Activated CD4-positive, alpha-beta T cell treated with anti-CD3 and anti-CD28 coated beads, Interleukin-2, amount 50 U/mL, for 48 hours (primary cell): ENCODE measurements at regions not wholly inside any gene's neighbourhood (a gene's known extent, or its start where the extent isn't known, plus 50 kb on each side); places are given as distances from the start of the nearest gene placed in this dataset.
"Not testable (repeated sequence)": the region's sequence is repeated elsewhere in the genome, so short reads cannot be mapped to it uniquely, and the experiment has no call there.

Experiments used
- DNase-seq, 2 experiments: peaks; one replicate each; pipeline ENCODE4 v3.0.0-alpha.2; 2020

DNA sequence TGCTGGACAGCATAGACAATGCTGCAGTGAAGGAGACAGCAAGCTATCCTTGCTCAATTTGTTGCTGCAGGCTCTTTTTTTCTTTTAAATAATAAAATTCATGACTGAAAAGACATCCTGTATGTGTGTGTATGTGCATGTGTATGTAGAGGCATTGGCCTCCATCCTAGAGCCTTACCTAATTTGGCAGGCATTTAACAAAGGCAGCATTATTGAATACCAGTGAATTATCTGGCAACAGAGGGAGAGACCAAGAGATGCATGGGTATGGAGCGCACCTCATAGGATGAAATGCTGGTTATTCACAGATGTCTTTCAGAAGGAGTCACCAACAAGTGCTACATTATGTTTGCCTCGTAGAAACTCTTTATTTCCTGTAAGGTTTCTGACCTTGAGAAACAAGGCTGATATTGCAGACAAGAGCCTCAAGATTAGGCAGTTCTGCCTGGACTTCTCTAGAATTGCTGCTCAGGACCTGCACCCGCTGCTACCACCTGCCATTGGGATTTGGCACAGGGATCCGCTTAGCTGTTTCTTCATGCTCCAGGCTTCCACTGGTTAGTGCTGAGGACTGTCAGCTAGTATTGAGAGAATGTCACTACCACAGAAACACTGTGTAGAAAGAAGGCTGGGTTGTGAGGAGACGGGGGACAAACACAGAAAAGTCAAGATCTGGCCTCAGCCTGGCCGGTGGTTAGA, 247.7 kb upstream of the RFX3 start:
- no peak for DNase-seq

DNA sequence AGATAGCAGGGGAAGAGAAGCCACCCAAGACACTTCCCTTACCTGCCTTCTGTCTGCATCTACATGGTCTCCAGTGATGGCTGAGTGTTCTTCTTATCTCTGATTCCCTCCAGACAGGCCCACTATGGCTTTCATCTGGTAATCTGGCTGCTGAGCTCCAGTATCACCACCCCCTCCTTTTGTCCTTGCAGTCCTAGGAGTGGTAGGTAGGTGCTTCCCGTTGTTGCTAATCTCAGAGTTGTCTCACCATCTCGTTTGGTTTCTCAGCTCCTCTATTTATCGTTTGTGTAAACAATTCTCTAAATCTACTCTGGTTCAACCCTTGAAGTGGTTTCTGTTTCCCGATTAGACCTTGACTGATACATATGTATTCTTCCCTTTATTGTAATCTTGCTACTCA, 243.8 kb upstream of the RFX3 start:
- DNase-seq: no peak

DNA sequence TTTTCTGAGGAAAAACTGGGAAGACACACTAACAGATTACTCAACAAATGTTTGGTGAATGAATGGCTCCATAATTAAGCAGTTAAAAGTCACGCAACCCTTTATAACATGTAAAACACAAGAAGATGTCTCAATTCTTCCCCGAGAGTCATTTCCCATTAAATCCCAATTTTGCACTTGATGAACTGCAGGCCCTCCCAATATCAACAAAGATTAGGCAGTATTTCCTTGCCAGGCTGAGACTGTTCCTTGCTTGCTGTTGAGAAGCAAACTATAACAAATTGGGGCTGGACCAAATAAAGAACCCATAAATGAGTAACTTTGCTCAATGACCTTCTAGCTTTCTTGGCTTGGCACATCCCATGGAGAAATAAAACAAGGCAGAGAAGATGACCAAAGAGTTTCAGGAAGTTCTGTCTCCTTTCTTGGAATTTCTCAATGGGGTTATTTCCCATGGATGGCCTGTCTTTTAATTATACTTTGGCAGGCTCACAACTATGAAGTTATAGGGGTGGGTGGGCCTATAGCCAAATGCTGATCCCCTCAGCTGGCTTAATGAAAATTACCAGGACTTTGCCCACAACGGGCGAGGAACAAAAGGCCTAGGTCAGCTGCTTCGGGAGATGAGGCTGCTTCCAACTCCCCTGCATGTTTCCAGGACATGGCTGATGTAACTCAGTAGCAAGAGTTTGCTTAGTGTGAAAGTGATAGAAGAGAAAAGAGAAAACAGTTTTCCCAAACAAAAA, 243.1 kb upstream of the RFX3 start:
- no peak for DNase-seq

DNA sequence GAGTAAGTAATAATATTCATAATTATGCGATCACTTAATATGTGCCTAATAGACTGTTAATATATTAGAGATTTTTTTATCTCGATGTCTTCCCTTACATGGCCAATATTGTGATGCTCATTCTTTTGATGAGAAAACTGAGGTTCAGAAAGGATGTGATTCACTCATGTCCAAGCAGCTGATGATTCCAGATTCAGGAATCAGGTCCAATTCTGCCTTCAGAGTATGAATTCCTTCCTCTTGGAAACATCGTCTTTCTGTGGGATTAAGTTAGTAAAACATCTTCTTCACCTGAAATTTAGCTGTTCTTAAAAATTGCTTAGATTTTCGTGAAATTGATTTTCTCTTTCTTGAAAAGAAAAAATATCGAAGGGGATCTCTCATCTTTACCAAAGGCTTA, 242.5 kb upstream of the RFX3 start:
- DNase-seq: no peak

DNA sequence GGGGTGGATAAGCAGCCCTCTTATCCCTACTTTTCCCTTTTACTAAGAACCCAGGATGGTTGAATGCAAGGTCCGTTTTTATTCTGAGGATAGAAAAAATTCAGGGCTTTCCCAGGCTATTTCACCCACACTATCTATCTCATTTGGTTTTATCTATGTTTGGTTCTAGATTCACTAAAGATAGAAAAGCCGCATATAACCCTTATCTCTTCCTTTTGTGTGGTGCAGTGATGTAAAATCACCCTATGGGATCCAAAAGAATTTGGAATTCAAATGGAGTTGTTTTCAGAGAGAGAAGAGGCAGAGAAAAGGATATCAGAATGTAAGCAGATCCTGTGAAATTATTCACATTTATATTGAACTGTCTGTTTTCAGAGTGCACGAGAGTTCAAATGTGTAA, 236.3 kb upstream of the RFX3 start:
- DNase-seq: no peak

DNA sequence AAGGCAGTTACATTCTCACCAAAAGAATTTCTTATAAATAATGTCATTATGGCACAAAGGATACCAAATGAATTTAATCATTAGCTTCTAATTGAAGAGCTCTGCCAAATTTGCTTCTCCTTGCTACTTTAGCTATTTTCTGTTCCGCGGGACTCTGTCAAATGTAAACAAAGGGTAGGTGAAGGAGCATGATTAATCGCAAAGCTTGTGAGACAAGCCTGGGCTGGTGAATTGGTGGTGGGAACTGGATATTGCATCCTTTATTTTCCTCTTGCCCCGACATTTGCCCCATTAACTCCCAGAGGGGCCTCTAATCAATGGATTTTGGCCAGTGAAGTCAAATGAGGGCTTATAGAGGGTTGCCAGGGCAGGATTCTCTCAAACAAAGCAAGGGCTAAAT, 234.2 kb upstream of the RFX3 start:
- DNase-seq: no peak

DNA sequence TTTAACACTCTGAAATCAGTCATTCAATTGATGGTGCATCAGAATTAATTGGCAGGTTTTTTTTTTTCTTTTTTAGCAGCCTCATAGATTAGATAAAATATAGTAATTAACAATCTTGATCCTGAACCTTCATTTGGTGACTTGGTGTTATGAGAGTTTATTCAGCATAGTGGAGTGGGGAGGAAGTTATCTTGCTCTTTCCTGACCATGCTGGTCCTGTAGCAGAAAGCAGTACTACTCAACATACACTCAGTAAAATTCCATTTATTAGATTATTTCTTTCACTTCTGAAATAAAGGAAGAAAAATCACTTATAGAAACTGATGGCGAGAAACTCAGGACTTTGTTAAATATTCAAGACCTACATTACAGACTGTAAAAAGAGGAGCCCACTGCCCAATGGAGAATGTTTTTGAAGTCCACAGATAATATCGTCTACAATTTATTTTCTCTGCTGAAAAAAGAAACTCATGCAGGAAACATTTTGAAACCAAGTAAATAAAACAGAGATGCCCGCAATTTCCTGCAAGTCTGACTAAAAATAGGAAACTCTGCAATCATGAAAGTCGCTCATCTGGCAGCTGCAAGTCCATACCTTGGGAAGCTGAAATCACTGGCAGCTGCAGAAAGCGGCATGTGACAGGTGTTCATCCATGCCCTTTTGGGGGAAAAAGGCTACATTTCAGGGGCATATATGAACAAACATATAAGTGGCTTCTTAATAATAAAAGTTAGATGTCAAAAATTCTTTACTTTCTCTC, 233.2 kb upstream of the RFX3 start:
- DNase-seq: no peak

DNA sequence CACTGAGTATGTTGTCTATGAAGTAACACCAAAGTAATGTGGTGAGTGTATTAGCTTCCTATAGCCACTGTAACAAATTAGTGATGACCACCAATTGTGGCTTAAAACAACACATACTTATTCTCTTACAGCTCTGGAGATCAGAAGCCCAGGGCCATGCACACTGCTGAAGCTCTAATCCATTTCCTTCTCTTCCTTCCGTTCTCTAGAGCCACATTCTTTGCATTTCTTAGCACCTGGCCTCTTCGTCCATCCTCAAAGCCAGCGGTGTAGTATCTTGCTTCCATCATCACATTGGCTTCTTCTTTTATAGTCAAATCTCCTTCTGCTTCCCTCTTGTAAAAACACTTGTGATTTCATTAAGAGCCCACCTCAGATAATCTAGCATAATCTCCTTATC, 230.3 kb upstream of the RFX3 start:
- no peak for DNase-seq

DNA sequence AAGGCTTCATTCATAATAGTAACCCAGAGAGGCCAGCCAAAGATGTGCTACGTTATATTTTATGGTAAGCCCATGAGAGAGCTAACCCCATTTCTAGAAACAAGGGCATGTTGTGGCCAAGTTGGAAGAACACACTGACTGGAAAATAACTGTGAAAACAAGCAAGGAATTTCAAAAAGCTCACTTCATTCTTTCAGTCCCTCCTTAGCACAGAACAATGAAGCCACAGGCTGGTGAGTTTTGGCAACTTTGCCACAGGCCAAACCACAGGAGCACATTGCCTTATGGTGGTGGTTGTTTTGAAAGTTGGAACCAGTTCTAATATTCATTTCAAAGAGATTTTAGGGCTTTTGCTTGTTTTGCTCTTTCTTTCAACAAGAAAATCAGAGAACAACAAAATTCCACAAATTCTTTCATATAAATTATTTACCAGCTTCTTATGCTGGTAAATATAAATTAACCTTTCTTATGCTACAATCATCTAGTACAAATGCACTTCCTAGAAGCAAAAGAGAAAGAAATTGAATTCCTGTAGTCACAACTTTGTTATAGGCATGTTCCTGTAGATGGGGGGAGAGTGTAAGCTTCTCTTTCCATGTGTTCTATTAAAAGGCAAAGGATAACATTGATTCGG, 225.4 kb upstream of the RFX3 start:
- DNase-seq: no peak

DNA sequence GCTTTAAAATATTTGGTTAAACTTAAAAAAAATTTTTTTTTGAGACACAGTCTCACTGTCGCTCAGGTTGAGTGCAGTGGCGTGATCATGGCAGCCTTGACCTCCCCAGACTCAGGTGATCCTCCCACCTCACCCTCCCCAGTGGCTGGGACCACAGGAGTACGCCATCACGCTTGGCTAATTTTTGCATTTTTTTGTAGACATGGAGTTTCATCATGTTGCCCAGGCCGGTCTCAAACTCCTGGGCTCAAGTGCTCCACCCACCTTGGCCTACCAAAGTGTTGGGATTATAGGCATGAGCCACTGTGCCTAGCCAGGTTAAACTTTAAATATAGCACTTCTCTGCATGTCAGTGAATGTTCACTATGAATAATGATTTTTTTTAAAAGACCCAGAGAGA, 224.5 kb upstream of the RFX3 start:
- DNase-seq: no peak

DNA sequence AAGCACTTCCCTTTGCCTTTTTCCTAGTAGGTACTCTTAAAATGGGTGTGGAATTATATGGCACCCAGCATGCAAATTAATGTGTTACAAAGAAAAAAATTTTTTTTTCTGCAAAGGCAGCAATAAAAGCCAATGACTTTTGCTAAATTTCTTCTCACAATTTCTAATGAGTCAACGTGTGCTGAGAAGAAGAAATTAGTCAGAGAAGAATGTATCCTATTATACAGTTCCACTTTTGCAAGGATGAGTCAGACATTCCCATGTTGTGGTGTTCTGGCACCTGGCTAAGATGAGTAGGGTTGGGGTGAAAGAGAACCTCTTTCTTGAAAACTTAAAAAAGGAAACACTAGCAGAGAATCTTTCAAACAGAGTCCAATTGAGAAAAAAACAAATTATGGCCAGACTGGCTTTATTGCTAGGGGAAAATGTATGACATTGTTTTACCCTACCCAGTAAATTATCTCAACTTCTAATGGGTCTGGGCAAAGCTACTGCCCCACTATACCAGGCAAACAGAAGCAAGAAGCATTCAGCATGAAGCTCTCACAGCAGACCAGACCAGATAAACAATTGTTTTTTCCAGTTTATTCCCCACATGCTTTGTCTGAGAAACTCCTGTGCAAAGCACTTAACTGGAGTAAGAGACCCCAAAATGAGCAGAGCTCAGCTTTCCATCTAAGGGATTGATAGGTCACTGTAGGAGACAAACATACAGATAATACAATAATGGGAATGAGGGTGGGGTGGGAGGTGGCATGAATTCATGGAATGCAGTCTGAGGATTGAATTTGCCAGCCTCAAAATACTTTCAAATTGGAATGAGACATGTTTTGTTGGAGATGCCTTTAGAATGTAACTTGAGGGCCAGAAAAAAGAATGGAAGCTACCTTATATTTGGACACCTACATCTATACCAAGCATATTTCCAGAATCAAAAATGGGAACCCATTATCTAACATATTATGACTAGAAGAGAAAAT, 220.8 kb upstream of the RFX3 start:
- DNase-seq: peak; percentile 32 to 53

DNA sequence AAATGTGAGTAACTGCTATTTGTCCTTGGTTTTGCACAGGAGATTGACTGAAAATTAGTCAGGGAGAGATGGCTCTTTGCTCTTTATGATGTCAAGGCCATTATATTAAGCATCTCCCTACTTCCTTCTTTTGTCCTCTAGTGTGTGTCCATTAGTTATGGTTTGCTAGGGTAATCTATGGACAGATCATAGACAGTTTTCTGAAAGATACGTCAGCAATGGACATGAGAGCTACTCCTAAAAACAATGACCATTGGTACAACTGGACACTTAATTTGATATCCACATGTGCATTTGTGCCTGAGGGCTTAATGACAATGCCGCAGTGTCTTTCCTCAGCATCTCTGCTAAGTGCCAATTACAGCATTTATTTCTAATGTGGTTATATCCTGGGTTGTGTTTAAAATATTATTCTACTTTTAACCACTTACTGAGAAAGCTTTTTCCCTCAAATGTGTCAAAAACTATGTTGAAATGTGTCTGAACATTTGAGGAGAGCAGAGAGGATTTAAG, 218.2 kb upstream of the RFX3 start:
- no peak for DNase-seq

DNA sequence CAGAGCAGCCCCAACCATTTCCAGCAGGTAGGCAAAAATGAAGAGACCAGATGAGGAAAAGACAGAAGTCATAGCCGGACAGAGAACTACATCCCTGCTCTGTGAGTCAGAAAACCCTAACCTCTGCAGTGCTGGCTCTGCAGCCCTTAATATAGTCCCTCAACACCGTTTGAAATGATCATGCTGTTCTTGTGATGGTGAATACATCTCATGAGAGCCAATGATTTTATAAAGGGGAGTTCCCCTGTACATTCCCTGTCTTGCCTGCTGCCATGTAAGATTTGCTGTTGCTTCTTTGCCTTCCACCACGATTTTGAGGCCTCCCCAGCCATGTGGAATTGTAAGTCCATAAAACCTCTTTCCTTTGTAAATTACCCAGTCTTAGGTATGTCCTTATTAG, 216.8 kb upstream of the RFX3 start:
- no peak for DNase-seq

DNA sequence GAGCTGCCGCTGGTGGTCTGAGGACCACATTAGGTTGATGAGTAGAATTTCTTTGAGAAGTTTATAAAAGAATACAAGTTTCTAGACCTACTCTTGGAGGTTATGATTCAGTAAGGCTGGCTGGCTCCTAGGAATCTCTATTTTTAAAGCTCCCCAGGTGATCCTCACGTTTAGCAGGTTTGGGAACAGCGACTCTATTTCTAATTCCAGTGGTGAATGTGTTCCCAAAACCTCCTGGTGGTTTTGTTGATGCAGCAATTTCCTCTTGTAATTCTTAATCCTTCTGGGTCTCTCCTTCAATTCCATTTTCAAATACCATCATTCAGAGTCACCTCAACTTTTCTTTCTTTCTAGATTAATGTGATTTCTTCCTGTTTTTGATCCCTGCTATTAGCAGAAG, 215.9 kb upstream of the RFX3 start:
- DNase-seq: no peak

DNA sequence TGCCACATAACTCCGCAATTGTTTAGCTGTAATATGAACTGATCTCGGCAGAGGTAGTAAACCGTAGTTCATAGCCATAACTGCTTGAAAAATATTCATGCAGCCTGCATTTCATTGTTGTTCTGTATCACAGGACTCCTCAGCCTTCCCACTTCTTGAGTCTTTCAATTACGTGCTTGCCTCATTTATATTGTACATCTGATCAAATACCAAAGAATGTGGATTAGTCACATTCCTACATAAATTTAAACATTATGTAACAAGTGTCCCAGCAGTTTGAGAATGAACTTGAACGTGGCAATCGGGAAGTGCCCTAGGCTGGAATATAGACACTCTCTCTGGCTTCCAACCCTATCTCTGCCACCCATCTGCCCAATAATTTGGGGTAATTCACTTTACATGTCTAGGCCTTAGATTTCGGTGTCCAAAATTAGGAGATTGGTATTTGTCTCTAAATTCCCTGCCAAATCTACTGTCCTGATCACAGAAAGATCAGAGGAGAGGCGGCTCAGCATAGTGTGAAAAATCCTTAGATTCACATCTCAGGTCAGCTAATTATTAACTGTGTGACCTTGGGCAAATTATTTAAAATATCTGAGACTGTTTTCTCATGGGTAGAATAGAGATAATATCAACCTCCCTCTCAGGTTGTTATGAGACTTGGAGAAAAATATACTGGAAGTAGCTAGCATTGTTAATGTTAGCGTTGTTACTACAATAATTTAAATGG, 215.1 kb upstream of the RFX3 start:
- DNase-seq: no peak

DNA sequence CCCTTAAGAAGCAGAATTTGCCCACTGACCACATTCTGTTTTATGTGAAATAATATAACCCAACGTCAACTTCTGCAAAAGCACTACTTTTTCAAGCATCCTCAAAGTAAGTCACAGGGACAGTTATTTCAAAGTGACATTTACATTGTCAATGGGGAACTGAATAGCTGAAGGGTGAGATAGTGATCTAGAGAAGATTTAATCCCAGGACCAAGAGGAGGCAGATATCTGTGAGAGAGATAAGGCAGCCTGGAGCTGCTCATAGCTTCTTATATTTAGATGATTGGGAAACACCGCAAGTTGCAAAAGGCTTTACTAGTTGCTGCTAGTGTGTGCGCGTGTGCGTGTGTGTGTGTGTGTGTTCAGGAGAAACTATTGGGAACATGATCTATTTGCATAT, 210.4 kb upstream of the RFX3 start:
- DNase-seq: no peak

DNA sequence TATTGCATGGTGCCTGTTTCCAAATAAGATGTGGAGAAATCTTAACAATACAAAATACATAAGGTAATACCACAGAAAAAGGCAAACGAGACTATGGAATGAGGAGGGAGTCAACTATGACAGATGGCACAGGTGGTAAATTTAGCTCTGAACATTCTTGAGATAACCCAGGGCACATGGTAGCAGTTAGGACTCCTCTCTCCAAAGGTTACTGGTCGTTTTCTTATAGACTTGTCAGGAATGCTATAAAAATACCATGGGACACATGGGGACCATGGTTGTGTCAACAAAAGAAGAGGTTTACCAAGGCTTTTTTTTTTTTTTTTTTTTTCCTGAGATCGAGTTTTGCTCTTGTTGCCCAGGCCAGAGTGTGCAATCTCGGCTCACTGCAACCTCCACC, 209.4 kb upstream of the RFX3 start:
- DNase-seq: no peak

DNA sequence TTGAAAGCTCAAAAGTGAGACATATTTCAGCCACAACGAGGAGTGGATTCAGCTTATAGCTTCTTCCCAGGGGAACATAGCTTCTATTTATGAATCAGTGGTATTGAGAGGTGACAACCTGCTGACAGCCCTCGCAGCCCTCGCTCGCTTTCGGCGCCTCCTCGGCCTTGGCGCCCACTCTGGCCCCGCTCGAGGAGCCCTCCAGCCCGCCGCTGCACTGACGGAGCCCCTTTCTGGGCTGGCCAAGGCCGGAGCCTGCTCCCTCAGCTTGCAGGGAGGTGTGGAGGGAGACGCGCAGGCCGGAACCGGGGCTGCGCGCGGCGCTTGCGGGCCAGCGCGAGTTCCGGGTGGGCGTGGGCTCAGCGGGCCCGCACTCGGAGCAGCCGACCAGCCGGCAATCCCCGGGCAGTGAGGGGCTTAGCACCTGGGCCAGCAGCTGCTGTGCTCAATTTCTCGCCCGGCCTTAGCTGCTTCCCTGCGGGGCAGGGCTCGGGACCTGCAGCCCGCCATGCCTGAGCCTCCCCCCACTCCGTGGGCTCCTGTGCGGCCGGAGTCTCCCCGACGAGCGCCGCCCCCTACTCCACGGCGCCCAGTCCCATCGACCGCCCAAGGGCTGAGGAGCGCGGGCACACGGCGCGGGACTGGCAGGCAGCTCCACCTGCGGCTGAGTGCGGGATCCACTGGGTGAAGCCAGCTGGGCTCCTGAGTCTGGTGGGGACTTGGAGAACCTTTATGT, 207.9 kb upstream of the RFX3 start:
- not testable (repeated sequence) for DNase-seq

DNA sequence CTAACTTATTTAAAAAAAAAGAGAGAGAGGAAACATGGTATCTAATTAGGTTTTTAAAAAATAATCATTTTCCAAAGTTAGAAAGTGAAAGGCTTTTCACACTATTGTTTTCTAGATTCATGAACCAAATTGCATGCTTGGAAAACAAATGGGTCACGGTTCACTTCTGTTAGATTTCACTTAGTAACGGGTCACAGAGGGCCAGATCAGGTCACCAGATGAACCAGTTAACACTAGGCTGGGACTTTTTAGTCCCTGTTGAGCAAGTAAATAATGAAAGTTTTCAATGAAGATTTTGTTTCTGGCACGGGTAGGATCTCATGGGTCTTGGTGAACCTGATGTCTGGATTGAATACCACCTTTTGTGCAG, 207.2 kb upstream of the RFX3 start:
- no peak for DNase-seq
